ENCODE measurements at regions not wholly inside any gene's neighbourhood (a gene's known extent, or its start where the extent isn't known, plus 50 kb on each side); places are given as distances from the start of the nearest gene placed in this dataset.
"Not testable (repeated sequence)": the region's sequence is repeated elsewhere in the genome, so short reads cannot be mapped to it uniquely, and the experiment has no call there.

DNA sequence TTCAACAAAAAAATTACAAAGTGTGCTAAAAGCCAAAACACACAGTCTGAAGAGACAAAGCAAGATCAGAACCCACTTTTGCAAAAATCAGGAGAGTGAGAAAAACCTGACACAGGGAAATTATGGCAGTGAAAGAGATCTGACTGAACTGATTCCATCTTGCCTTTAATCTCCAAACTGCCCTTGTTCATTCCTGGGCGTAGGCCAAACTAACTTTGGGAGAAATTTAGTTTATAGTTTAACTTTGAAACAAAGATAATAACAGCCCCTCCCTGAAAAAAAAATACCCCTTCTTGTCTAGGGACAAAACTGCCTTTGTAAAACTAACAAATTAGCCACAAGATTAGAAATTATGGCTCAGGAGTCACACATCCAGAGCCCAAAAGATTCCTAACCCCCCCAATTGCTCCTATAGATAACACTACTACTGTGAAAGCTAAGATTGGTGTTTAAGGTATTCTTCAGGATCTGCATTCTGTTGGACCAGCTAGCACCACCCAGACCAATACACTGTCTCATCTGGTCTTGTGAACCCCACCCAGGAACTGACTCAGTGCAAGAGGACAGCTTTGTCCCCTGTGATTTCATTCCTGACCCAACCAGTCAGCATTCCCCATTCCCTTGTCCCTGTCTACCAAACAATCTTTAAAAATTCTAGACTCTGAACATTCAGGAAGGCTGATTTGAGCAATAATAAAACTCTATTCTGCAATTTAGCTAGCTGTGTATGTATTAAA, 226.1 kb upstream of the SH3BP4 start:
- no peak for DNase-seq (ENCODE audit: low read depth in 2 of 2)

DNA sequence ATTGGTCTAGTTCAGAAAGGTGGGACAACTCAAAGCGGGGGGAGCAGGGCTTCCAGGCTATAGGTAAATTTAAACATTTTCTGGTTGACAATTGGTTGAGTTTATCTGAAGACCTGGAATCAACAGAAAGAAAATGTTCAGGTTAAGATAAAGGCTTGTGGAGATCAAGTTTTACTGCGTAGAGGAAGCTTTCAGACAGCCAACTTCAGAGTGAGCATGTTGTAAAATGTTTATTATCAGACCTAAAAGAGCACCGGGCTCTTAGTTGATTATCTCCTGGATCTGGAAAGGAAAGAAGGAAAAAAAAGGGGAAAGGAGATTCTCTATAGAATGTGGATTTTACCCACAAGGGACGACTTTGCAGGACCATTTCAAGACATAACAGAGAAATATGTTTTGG, 227.0 kb upstream of the SH3BP4 start:
- no peak for DNase-seq (ENCODE audit: low read depth in 2 of 2)

DNA sequence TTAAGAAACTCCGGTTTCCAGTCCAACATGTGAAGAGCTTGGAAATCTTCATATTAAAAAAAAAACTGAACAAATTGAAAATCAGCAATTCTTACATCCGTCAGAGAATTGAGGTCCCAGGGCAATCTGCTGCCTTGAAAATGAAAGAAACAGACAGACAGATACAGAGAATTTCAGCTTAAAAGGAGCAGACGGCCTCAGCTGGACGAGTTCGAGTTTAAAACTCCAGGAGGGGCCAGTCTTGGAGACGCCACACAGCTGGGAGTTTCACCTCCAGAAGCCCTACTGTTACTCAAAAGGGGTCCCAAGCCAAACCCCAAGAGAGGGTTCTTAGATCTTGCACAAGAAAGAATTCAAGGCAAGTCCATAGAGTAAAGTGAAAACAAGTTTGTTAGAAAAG, 226.5 kb upstream of the ARL4C start:
- no peak for DNase-seq (ENCODE audit: low read depth in 2 of 2)

DNA sequence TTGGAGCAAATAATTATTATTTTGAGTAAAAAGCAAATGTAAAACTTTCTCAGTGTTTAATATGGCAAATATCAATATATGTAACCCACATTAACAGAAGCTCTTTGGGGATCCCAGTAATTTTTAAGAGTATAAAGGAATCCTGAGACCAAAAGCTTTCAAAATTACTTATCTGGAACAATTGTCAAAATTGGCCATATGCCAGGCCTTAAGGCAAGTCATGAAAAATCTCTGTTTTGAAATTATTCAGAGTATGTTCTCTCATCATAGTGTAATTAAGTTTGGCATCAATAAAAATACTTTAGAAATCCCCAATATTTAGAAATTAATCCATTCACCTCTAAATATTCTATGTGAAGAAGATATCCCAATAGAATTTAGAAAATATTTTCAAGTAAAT, 225.3 kb upstream of the ARL4C start:
- no peak for DNase-seq (ENCODE audit: low read depth in 2 of 2)

DNA sequence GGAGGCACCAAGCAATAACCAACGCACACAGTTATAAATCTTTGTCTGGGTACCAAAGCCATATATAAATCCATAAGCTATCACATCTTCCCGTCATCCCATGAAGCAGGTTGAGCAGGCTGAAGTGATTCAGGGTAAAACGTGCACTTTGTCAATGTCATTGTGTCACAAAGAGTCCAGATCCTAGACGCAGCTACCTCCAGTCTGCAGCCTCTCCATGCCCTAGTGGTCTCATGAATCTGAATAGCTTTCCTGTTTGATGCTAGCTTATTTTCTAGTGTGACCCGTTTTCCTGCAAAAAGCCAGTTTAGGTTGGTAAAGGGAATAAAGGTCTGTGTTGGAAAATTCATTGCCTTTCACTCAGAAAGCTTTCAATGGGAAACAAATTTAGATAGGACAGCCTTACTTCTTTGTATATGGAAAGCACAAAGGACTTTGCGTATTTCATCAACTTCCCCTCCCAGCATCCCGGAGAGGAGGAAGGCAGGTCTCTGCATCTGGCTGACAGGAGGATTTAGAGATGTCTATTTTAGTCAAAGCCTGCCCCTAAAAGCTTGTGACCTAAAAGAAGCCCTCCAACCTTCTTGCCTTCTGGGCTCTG, 222.3 kb upstream of the ARL4C start:
- no peak for DNase-seq (ENCODE audit: low read depth in 2 of 2)

DNA sequence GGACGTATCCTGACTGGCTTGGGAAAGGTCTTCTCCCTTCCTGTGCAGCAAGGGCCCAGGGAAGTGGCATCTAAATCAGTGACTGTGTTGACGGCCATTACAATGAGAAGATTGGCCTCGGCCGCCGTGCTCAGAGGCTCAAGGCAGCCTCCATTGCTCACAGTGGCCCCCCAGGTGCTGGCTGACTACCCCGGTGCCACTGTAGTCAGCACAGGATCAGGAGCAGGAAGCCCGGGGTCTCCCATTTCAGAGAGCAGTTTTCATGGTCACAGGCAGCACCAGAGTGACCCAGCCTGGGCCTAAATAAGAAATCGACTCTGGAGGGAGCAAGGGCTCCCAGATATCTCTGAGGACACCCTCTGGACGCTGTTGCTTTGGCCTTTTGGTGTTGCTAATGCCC, 219.4 kb upstream of the ARL4C start:
- DNase-seq (ENCODE audit: low read depth in 2 of 2), result no peak

DNA sequence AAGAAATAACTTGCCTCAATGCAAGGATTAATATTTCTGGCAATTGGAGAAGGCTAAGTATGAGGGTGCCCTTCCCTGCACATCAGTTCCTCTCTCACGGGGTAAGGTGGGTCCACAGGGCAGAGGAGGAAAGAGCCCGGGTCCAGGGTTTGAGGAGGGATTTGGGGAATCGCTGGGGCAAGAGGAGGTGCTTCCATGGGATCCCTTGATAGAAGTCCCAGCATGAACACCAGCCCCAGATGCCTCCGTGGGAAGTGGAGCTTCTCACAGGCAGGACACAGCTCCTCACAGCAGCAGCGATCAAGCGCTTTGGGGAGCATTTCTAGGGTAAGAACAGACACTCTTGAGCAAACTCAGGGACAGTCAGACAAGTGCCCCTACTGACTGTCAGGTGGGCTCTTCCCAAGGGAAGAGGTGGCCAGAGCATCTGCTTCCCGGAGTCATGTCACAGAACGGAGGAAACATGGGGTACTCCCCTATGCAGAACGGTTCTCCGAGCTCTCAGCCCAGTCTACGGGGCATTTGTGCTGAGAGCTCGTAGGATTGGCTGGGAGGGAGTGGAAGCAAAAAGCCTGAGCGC, 218.9 kb upstream of the ARL4C start:
- DNase-seq (ENCODE audit: low read depth in 2 of 2), result no peak

DNA sequence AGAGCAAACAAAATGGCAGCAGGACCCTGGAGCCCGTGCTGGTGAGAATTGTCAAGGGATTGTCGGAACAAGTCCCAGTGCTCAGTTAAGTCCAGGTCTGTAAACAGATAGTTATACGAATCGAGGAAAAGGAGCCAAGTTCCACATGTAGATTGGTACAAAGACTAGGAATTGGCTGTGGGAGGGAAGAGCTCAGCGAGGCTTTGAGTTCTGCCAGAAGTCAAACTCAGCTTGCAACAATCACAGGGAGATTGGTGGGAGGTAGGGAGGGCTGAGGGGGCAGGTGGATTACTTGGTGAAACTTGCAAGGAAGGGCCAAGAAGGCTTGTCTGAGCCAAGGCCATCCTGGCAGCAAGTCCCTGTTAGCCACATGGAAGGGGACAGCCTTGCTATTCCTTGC, 217.8 kb upstream of the ARL4C start:
- DNase-seq (ENCODE audit: low read depth in 2 of 2), result no peak

DNA sequence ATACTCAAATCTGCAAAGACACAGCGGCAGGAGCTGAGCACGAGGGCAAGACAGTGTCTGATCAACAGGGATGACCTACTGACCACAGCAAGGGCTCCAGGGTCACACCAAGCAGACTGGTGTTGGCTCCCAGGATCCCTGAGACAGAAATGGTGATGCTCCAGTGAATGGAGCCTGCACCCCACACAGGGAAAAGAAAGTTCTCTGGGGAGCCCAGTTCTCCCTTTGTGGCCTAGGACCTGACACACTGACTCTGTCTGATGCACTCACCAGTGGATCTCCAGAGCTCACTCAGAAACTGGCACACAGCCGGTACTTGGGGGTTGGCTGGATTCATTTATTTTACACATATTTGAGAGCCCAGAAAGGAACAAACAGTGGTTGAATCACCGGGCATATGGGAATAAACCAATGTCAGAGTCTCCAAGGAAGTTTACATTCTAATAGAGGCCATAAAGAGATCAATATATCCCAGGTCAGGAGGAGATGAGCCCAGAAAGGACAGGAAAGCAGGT, 215.6 kb upstream of the ARL4C start:
- DNase-seq (ENCODE audit: low read depth in 2 of 2), result no peak

DNA sequence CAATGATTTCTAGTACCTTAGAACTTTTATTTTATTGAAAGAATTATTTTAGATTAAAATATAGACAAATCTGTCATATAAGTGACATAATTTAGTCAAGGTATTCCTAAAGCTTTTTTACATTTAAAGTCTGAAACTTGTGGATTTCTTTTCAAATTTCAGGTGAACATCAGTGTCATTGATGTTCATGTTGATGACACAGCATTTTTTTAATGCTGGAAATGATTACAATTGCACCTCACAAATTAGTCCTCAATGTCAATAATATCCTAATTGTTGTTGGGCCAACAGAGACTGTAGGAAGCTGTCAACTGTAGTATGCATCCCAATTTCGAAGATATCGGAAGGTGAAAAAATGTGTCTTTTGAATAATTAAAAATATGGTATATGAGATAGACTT, 214.4 kb upstream of the ARL4C start:
- no peak for DNase-seq (ENCODE audit: low read depth in 2 of 2)

DNA sequence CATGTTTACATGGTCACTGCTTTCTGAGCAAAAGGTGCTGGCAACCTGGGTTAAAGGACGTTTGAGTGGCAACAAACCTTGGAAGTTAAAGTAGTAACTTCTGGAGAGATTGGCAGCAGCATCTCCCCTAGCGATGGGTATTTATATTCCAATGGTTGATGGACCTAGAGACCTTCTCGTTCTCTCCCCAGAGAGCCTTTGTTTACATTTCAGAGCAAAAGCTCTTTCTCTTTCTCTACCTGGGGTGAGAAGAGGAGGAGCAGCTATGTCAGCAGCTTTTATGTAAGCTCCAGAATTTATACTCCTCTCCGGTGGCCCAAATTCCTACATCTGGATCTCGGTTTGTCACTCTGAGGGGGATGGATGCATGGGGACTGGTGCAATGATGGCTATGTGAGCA, 213.7 kb upstream of the ARL4C start:
- no peak for DNase-seq (ENCODE audit: low read depth in 2 of 2)

DNA sequence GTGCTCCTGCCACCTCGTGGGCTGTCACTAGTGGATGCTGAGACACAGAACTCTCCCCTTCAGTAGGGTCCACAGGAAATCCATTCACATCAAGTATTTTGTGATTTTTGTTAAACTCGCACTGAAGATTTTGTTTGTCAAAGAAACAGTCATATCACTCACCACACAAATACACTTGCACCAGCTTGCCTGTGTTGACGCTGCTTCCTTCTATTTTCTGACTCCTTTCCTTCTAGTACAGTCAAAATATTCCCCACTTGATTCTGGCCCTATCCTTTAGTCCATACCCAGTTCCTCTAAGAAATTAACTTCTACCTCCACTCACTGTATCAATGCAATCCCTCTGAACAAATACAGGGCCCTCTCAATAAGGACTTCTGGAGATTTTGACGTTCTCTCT, 213.2 kb upstream of the ARL4C start:
- DNase-seq (ENCODE audit: low read depth in 2 of 2), result no peak

DNA sequence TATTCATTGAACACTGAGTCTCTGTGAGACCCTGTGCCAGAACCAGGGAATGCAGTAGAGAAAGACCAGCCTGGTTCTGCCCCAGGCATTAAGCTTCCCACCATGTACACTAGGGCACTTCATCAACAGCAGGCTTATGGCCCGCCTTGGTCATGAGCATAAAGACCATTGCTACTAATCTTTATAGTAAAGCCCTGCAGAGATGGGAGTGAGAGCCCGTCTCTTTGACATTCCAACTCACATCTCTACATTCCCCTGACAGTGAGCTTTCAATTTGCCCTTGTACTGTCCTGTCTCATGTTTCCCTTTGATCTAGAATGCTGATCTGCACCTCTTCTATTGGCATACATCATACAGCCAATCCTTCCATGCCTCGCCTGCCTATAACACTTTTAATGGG, 211.8 kb upstream of the ARL4C start:
- DNase-seq (ENCODE audit: low read depth in 2 of 2), result no peak

DNA sequence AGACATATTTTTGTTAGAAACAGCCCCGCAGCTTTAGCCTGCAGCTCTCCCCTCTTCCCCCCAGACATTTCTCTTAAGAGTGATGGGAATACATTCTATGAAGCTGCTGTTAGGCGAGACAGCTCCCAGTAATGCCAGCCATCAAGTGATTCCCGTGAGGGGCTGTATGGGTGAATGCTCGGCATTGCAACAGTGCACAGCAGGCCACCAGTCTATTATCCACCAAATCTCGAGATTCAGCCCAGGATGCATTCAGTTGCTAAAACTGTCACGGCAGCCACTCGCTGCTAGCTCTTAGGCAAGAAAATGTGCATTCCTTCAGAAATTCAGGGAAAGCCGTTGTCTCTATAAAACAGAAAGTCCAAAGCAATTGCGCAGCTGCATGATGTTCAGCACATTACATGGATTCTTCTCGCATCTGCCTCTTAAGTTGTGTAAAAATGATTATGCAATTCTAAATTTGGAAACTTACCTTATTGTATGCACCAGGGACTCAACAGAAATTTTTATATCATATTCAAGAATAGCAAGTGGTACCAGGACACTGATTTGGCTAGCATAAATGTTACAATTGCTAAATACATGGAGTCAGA, 211.3 kb upstream of the ARL4C start:
- no peak for DNase-seq (ENCODE audit: low read depth in 2 of 2)

DNA sequence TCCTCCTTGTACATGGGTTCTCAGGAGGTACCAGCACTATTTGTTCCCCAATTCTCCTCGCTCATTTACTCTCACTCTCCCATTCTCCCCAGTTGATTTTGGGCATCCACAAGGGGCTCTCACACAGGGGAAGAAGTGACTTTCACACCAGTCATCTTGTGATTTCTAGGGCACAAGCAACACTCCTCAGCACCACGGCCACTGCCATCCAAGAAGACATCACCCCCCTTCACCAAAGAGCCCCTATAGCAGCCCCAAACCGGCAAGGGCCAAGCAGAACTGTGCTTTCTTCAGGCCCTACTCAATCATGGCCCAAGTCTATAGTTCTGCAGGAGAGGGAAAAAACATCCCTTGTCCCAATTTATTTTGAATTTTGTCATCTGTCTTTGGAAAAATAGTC, 209.2 kb upstream of the ARL4C start:
- no peak for DNase-seq (ENCODE audit: low read depth in 2 of 2)

DNA sequence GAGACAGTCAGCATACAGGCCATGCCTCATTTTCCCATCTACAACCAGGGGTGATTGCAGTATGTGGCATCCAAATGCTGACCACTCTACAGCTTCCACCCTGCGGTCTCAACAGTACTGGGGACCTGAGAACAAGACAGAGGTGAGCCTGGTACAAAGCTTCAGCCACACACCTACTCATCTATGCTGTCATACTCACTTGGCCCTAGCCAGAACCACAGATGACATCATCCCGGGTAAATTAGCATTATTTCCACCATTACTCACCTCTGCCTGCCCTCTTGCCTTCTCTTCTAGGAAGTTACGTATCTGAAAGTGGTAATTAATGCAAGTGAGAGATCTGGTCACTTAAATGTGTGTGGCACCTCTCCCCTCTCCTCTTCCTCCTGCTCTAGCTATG, 208.2 kb upstream of the ARL4C start:
- no peak for DNase-seq (ENCODE audit: low read depth in 2 of 2)

DNA sequence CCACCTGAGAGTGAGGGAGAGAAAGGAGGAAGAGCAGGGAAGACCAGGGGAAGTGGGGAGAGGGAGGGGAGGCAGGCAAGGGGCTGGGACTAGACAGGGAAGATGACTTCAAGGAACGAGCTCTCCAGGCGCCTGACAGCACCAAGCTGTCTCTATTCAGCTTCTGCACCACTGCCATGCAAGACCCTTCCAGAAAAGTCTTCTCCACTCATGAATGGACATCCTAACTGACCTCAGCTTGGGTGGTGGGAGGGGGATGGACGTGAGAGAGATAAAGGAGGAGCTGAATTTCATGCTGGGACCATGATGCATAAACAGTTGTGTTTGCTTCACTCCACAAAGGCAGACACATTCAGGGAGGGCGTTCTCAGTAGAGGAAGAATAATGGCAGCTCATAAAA, 206.4 kb upstream of the ARL4C start:
- DNase-seq (ENCODE audit: low read depth in 2 of 2), result no peak

DNA sequence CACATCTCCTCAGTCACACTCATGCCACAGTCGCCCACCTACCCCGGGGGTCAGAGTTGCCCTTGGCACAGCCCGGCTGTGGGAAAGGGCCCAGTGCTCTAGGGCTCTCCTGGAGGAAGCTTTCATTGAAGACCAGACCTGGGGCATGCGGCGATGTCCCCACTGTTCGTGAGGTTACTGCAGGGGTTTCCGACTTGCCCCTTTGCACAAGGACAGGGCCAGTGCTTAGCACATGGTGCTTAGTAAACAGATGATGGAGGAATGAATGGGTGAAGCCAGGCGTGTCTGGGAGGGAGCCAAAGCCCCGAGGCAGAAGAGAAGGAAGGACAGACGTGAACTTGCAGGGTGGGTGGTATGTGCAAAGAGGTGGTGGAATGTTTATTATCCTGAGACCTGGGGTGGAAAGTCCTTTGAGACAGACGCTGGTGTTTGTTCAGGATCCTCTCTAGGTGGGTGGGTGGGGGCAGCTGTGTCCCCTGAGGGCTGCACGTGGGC, 205.9 kb upstream of the ARL4C start:
- no peak for DNase-seq (ENCODE audit: low read depth in 2 of 2)

DNA sequence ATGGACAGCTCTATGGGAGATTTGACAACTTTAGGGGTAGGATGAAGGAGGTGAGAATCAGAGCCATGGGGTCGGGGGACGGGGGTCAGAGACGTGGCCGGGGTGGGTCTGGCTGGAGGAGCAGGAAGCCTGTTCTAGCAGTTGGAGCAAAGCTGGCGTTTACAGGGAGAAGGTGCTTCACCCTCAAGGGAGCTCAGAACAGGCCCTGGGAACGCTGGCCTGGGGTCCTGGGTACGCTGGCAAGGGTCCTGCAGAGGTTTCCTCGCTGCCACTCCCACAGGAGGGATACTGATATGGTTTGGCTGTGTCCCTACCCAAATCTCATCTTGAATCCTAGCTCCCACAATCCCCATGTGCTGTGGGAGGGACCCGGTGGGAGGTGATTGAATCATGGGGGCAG, 205.0 kb upstream of the ARL4C start:
- no peak for DNase-seq (ENCODE audit: low read depth in 2 of 2)

DNA sequence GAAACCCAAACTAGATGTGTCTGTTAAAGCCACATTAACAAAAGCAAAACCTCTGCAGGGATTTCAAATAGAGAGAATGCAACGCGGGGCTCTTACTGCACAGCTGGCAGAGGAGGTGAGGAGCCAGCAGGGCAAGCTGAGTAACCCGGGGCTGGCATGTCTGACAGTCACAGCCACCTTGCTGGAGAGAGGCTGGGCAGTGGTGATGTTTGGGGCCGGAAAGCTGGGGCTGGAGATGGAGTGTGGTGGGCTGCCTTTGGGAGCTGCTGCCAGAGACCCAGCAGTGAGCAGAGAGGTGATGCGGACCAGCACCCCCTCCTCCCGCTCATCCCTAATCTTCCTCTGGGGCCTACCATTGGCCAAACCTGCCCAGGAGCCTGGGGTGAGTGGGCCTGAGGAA, 204.5 kb upstream of the ARL4C start:
- no peak for DNase-seq (ENCODE audit: low read depth in 2 of 2)

DNA sequence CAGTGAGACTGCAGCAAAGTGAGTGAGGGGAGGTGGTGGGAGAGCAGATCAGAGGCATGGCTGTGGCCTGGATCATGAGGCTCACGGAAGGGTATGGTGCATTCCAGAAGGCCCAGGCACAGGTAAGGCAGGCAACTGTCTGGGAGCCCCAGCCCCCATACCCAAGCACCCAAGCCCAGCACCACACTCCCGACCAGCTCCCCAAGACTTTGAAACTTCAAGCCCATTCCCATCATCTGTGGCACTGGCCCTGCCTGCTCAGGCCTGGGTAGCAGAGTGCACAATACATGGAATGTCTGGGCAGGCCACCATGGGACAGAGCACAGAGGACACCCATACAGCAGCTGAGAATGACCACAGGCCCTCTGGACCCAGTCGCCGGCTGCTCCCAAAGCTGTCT, 202.6 kb upstream of the ARL4C start:
- DNase-seq (ENCODE audit: low read depth in 2 of 2), result no peak

DNA sequence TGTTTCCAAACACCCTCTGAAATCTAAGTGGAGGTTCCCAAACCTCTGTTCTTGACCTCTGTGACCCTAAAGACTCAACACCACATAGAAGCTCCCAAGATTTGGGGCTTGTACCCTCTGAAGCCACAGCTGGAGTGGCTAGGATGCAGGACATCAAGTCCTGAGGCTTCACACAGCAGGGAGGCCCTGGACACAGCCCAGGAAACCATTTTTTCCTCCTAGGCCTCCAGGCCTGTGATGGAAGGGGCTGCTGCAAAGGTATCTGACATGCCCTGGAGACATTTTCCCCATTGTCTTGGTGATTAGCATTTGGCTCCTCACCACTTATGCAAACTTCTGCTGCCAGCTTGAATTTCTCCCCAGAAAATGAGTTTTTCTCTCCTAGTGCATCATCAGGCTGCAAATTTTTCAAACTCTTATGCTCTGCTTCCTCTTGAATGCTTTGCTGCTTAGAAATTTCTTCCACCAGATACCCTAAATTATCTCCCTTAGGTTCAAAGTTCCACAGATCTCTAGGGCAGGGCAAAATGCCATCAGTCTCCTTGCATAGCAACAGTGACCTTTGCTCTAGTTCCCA, 200.5 kb upstream of the ARL4C start:
- DNase-seq (ENCODE audit: low read depth in 2 of 2), result not testable (repeated sequence)
